ENCODE measurements at regions not wholly inside any gene's neighbourhood (a gene's known extent, or its start where the extent isn't known, plus 50 kb on each side); places are given as distances from the start of the nearest gene placed in this dataset.

DNA sequence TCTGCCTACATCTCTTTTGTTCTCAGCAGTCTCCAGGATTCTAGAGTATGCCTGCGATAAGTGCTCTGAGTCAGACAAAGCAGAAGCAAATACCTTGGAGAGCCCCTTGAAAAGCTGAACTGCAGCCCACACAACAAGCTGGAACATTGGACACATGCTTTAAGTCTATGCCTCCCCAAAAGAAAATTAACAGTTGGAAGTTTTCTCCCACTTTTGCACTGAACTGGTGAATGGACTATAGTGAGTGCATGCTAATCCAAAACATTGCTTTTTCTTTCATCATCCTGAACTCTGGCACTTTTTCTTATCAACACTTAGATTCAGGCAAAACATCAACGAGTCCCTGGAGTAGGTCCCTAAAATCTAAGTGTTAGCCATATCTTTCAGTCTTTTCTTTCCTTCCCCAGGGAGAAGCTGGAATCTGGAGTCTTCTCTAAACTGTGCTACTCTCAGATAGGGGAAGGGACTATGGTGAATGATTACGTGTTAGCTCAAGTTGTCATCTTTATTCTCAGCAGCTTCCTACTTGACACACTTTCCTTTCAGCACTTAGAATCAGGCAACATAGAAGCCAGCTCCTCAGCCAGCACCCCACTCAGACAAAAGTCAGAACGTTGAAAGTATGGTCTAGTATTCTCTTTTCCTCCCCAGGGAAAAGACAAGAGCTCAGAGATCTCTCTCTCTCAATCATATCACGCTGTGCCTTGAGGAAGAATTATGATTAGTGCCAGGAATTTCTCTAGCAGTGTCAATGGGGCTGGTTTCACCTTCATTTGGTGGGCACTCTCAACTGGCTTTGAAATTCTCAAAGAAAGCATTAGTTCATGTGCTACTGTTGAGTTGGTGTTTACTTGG lies 811.0 kb upstream of the GJE1 start:
- no peaks in the 10 kb centered on the region for H3K36me3 Mint-ChIP-seq
- Histone ChIP-seq H3F3A (ENCODE audit: low read depth) (no peaks in the 10 kb centered on the region), H3K27ac (no peak overlapping the region), H3K9ac (no peak overlapping the region), H3K36me3 (no peaks in the 10 kb centered on the region), H3K27me3 (no peaks in the 10 kb centered on the region), H4K20me1 (ENCODE audit: low read depth) (no peaks in the 10 kb centered on the region), H3K4me3 (no peak overlapping the region), H3K79me2 (ENCODE audit: low read depth) (no peaks in the 10 kb centered on the region), H3K9me3 (ENCODE audit: low read depth) (no peaks in the 10 kb centered on the region), H3K4me2 (no peak overlapping the region), H3K4me1 (no peaks in the 10 kb centered on the region), H2AFZ (replicated peaks) (no peak overlapping the region)
- no peaks in the 10 kb centered on the region for H3K9me3 Mint-ChIP-seq
- H3K4me3 Mint-ChIP-seq, result no peak overlapping the region
- H3K27me3 Mint-ChIP-seq (ENCODE audit: insufficient read depth, low read depth), result peaks cover 2% of the 10 kb centered on the region
- H3K4me1 Mint-ChIP-seq, result no peaks in the 10 kb centered on the region
- DNase-seq (ENCODE audit: low spot score), result peak; percentile 4
- TF ChIP-seq, protein P1, sequence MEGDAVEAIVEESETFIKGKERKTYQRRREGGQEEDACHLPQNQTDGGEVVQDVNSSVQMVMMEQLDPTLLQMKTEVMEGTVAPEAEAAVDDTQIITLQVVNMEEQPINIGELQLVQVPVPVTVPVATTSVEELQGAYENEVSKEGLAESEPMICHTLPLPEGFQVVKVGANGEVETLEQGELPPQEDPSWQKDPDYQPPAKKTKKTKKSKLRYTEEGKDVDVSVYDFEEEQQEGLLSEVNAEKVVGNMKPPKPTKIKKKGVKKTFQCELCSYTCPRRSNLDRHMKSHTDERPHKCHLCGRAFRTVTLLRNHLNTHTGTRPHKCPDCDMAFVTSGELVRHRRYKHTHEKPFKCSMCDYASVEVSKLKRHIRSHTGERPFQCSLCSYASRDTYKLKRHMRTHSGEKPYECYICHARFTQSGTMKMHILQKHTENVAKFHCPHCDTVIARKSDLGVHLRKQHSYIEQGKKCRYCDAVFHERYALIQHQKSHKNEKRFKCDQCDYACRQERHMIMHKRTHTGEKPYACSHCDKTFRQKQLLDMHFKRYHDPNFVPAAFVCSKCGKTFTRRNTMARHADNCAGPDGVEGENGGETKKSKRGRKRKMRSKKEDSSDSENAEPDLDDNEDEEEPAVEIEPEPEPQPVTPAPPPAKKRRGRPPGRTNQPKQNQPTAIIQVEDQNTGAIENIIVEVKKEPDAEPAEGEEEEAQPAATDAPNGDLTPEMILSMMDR (IDR thresholded peaks at IDR 0.05), result no peak
- TF ChIP-seq EZH2phosphoT487 (IDR thresholded peaks at IDR 0.05) (no peak), EZH2 (IDR thresholded peaks at IDR 0.05) (no peak)
- no peak overlapping the region for H3K27ac Mint-ChIP-seq

DNA sequence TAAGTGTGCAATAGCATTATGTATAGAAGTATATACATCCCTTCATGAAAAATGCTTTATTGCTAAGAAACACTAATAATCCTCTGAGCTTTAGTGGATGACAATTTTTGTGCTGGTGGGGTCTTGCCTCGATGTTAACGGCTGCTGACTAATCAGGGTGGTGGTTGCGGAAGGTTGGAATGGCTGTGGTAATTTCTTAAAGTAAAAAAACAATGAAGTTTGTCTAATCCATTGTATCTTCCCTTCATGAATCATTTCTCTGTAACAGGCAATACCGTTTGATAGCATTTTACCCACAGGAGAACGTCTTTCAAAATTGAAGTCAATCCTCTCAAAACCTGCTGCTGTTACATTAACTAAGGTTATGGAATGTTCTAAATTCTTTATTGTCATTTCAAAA lies 816.5 kb upstream of the GJE1 start:
- Mint-ChIP-seq H3K4me3 (no peak overlapping the region), H3K27me3 (ENCODE audit: insufficient read depth, low read depth) (peaks cover 2% of the 10 kb centered on the region), H3K9me3 (no peaks in the 10 kb centered on the region), H3K27ac (no peak overlapping the region), H3K36me3 (no peaks in the 10 kb centered on the region), H3K4me1 (peaks cover 8% of the 10 kb centered on the region)
- H3K79me2 ChIP-seq (ENCODE audit: low read depth), result no peaks in the 10 kb centered on the region
- H3K4me1 ChIP-seq, result no peaks in the 10 kb centered on the region
- TF ChIP-seq, protein P1 (IDR thresholded peaks at IDR 0.05), result no peak
- TF ChIP-seq EZH2phosphoT487 (IDR thresholded peaks at IDR 0.05), result no peak
- no peak for TF ChIP-seq EZH2 (IDR thresholded peaks at IDR 0.05)
- H3K27me3 ChIP-seq, result no peaks in the 10 kb centered on the region
- no peaks in the 10 kb centered on the region for H4K20me1 ChIP-seq (ENCODE audit: low read depth)
- H3K4me2 ChIP-seq, result no peak overlapping the region
- no peak overlapping the region for H2AFZ ChIP-seq (replicated peaks)
- no peak overlapping the region for H3K9ac ChIP-seq
- H3K36me3 ChIP-seq, result no peaks in the 10 kb centered on the region
- no peak for DNase-seq (ENCODE audit: low spot score)
- H3F3A ChIP-seq (ENCODE audit: low read depth), result no peaks in the 10 kb centered on the region
- H3K9me3 ChIP-seq (ENCODE audit: low read depth), result no peaks in the 10 kb centered on the region
- H3K4me3 ChIP-seq, result no peak overlapping the region
- H3K27ac ChIP-seq, result no peak overlapping the region

- no peak overlapping the region for H3K4me3 ChIP-seq
- TF ChIP-seq EZH2 (IDR thresholded peaks at IDR 0.05) (no peak), EZH2phosphoT487 (IDR thresholded peaks at IDR 0.05) (no peak)
- TF ChIP-seq, protein P1 (IDR thresholded peaks at IDR 0.05), result no peak
- H4K20me1 ChIP-seq (ENCODE audit: low read depth), result no peaks in the 10 kb centered on the region
- H3K36me3 ChIP-seq, result no peaks in the 10 kb centered on the region
- H3K9ac ChIP-seq, result no peak overlapping the region
- Mint-ChIP-seq H3K9me3 (peaks cover 1% of the 10 kb centered on the region), H3K4me3 (no peak overlapping the region), H3K27ac (no peak overlapping the region), H3K36me3 (no peaks in the 10 kb centered on the region), H3K4me1 (peaks cover 8% of the 10 kb centered on the region), H3K27me3 (ENCODE audit: insufficient read depth, low read depth) (peaks cover 2% of the 10 kb centered on the region)
- H3K27me3 ChIP-seq, result no peaks in the 10 kb centered on the region
- H2AFZ ChIP-seq (replicated peaks), result no peak overlapping the region
- no peak overlapping the region for H3K4me2 ChIP-seq
- no peak overlapping the region for H3K27ac ChIP-seq
- H3K4me1 ChIP-seq, result no peaks in the 10 kb centered on the region
- no peaks in the 10 kb centered on the region for H3K79me2 ChIP-seq (ENCODE audit: low read depth)
- no peaks in the 10 kb centered on the region for H3F3A ChIP-seq (ENCODE audit: low read depth)
- peak; percentile 21 for DNase-seq (ENCODE audit: low spot score)
- H3K9me3 ChIP-seq (ENCODE audit: low read depth), result no peaks in the 10 kb centered on the region
Measured at GRCh38 chr6:141313986-141314385, 818.7 kb upstream of the GJE1 start.
